WTC11 (cell line): ENCODE measurements at regions not wholly inside any gene's neighbourhood (a gene's known extent, or its start where the extent isn't known, plus 50 kb on each side); places are given as distances from the start of the nearest gene placed in this dataset.
"Not testable (repeated sequence)": the region's sequence is repeated elsewhere in the genome, so short reads cannot be mapped to it uniquely, and the experiment has no call there.

ENCODE experiments used
- ATAC-seq: fragments of 200-7000 bp; cut with Tn5 transposase; 2 replicates; pipeline ENCODE4 v1.10.0; 2021; ENCODE audit warnings: mild to moderate bottlenecking, moderate library complexity
- CTCF ChIA-PET: fragments of 300-600 bp; sonication (Branson Sonifier 250); formaldehyde crosslinking; loops from one replicate; lab custom pipeline; 2021; ENCODE audit warnings: antibody characterized with exemption; lab: Charles Lee
- POLR2A ChIA-PET: fragments of 350-600 bp; sonication (Branson Sonifier 250); formaldehyde crosslinking; loops from one replicate; lab custom pipeline; 2021; ENCODE audit warnings: antibody characterized with exemption; lab: Charles Lee
- DNase-seq: peaks from one replicate; pipeline ENCODE4 v3.0.0; 2021; ENCODE audit warnings: low spot score
- H3K27ac Mint-ChIP-seq: 2 replicates; pipeline ENCODE4 v1.8.0; 2021; ENCODE audit warnings: mixed read lengths
- H3K27me3 Mint-ChIP-seq: 2 replicates; pipeline ENCODE4 v1.8.0; 2021; ENCODE audit warnings: low read depth, mild to moderate bottlenecking, moderate library complexity, mixed read lengths
- H3K36me3 Mint-ChIP-seq: 2 replicates; pipeline ENCODE4 v1.8.0; 2021; ENCODE audit warnings: mixed read lengths
- H3K4me1 Mint-ChIP-seq: 2 replicates; pipeline ENCODE4 v1.8.0; 2022; ENCODE audit warnings: mixed read lengths
- H3K4me3 Mint-ChIP-seq: 2 replicates; pipeline ENCODE4 v1.8.0; 2021; ENCODE audit warnings: mild to moderate bottlenecking, moderate library complexity, mixed read lengths
- H3K9me3 Mint-ChIP-seq: 2 replicates; pipeline ENCODE4 v1.8.0; 2021; ENCODE audit warnings: mixed read lengths
- CDX4 ChIP-seq: fragments of 250-450 bp; sonication (Bioruptor Pico); IDR thresholded peaks from 2 replicates; pipeline ENCODE4 v1.9.0; 2021; ENCODE audit warnings: moderate library complexity, mild to moderate bottlenecking, inconsistent platforms, borderline replicate concordance
- CREB1 ChIP-seq: sonication (generic); formaldehyde crosslinking; IDR thresholded peaks from 2 replicates; pipeline ENCODE4 v1.8.0; 2023; ENCODE audit warnings: mild to moderate bottlenecking, missing genetic modification reagents
- GABPB1 ChIP-seq: sonication (generic); formaldehyde crosslinking; IDR thresholded peaks from 2 replicates; pipeline ENCODE4 v1.8.1; 2023; ENCODE audit warnings: mild to moderate bottlenecking, missing genetic modification reagents
- IRF1 ChIP-seq: sonication (generic); formaldehyde crosslinking; IDR thresholded peaks from 2 replicates; pipeline ENCODE4 v1.8.0; 2023; ENCODE audit warnings: missing genetic modification reagents
- NFE2L1 ChIP-seq: sonication (generic); formaldehyde crosslinking; IDR thresholded peaks from 2 replicates; pipeline ENCODE4 v1.8.1; 2023; ENCODE audit warnings: missing genetic modification reagents
- NR1H2 ChIP-seq: sonication (generic); formaldehyde crosslinking; IDR thresholded peaks from 2 replicates; pipeline ENCODE4 v1.9.0; 2021; ENCODE audit warnings: mild to moderate bottlenecking, moderate library complexity, missing genetic modification reagents
- NR3C1 ChIP-seq: sonication (generic); formaldehyde crosslinking; conservative IDR thresholded peaks from 2 replicates; pipeline ENCODE4 v1.8.1; 2023; ENCODE audit warnings: low read depth, mild to moderate bottlenecking, missing genetic modification reagents
- ZNF138 ChIP-seq: sonication (generic); formaldehyde crosslinking; conservative IDR thresholded peaks from 2 replicates; pipeline ENCODE4 v1.8.1; 2022; ENCODE audit warnings: mild to moderate bottlenecking, moderate library complexity, missing genetic modification reagents
- ZNF281 ChIP-seq: sonication (generic); formaldehyde crosslinking; IDR thresholded peaks from 2 replicates; pipeline ENCODE4 v1.8.0; 2023; ENCODE audit warnings: mild to moderate bottlenecking, missing genetic modification reagents
- ZNF671 ChIP-seq: fragments of 250-450 bp; sonication (Bioruptor Pico); IDR thresholded peaks from 2 replicates; pipeline ENCODE4 v1.8.0; 2021; ENCODE audit warnings: mild to moderate bottlenecking

DNA sequence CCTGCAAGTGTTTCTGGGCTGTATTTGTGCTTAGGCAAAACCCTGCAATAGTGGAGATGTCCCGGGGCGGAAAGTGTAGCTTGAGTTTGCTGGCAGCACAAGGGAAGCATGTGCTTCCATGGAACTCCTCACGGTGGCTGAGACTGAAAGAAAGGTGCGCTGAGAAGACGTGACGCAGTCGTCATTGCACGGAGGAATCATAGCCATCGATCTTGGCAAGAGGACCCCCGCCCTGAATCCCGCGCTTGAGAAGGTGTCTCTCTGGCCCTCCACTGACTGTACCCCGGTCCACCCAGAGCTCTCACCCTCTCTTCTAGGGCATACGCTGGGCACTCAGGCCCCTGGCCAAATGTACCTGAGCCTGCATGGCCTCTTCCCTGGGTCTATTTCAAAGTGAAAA lies 1081.8 kb upstream of the DEFB115 start:
- H3K36me3 Mint-ChIP-seq = peaks cover 58% of the 10 kb centered on the region
- no peak overlapping the region for H3K27ac Mint-ChIP-seq
- peaks cover 7% of the 10 kb centered on the region for H3K27me3 Mint-ChIP-seq
- ChIA-PET CTCF (no interaction called here), POLR2A (no interaction called here)
- no peaks in the 10 kb centered on the region for H3K4me1 Mint-ChIP-seq
- H3K4me3 Mint-ChIP-seq = no peak overlapping the region
- DNase-seq = no peak
- TF ChIP-seq GABPB1 (CRISPR knock-in tag) (no peak), NR3C1 (CRISPR knock-in tag) (no peak), CDX4 (CRISPR knock-in tag) (no peak), IRF1 (CRISPR knock-in tag) (no peak), ZNF281 (CRISPR knock-in tag) (no peak), ZNF671 (CRISPR knock-in tag) (no peak), NFE2L1 (CRISPR knock-in tag) (no peak), ZNF138 (CRISPR knock-in tag) (no peak), NR1H2 (CRISPR knock-in tag) (no peak), CREB1 (no peak)
- ATAC-seq = no peak
- peaks cover 67% of the 10 kb centered on the region for H3K9me3 Mint-ChIP-seq

DNA sequence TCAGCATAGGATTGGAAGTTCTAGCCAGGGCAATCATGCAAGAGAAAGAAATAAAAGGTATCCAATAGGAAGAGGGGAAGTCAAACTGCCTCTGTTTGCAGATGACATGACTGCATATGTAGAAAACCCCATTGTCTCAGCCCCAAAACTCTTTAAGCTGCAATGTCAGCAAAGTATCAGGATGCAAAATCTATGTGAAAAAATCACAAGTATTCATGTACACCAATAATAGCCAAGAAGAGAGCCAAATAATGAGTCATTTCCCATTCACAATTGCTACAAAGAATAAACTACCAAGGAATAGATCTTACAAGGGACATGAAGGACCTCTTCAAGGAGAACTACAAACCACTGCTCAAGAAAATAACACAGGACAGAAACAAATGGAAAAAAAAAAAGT lies 1074.3 kb upstream of the DEFB115 start:
- DNase-seq, H3K27me3 Mint-ChIP-seq, POLR2A ChIA-PET, ATAC-seq, H3K4me3 Mint-ChIP-seq, H3K27ac Mint-ChIP-seq, CTCF ChIA-PET, H3K4me1 Mint-ChIP-seq: not testable (repeated sequence)
- Mint-ChIP-seq H3K36me3 (peaks cover 59% of the 10 kb centered on the region), H3K9me3 (peaks cover 75% of the 10 kb centered on the region)

GRCh38 chr20:30191785-30192184 lies 1065.7 kb upstream of the DEFB115 start:
- H3K9me3 Mint-ChIP-seq = peaks cover 67% of the 10 kb centered on the region
- H3K4me1 Mint-ChIP-seq, CTCF ChIA-PET, ATAC-seq, H3K27me3 Mint-ChIP-seq, POLR2A ChIA-PET, H3K4me3 Mint-ChIP-seq, H3K27ac Mint-ChIP-seq, DNase-seq: not testable (repeated sequence)
- peaks cover 48% of the 10 kb centered on the region for H3K36me3 Mint-ChIP-seq

- CTCF ChIA-PET = not testable (repeated sequence)
Observed at GRCh38 chr20:30234477-30234876, 1023.0 kb upstream of the DEFB115 start.

DNA sequence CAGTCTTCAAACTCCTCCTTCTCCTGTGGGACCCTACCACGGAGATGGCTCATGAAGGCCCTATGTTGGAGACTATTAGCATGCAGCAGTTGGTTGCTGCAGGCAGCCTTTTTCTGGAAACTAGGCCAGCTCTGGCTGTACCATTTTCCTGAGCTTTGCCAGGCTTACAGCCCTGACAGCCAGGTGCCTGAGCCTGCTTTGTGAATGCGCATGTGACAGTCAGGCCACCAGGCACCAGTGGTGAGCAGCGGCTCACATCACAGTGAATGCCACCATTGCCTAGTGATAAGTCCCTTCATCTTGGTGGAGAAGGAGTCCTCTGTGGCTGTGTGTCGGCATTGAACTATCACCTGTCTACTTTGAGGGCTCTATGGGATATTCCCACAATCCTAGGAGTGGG lies 982.4 kb upstream of the DEFB115 start:
- DNase-seq, CTCF ChIA-PET, POLR2A ChIA-PET, H3K27ac Mint-ChIP-seq, ATAC-seq, H3K4me3 Mint-ChIP-seq, H3K4me1 Mint-ChIP-seq, H3K27me3 Mint-ChIP-seq: not testable (repeated sequence)
- Mint-ChIP-seq H3K9me3 (peaks cover 33% of the 10 kb centered on the region), H3K36me3 (peaks cover 31% of the 10 kb centered on the region)

More at GRCh38 chr20:30234477-30234876, 1023.0 kb upstream of the DEFB115 start:
- H3K27me3 Mint-ChIP-seq, POLR2A ChIA-PET, ATAC-seq, H3K4me3 Mint-ChIP-seq, H3K4me1 Mint-ChIP-seq, DNase-seq, H3K27ac Mint-ChIP-seq: not testable (repeated sequence)
- peaks cover 31% of the 10 kb centered on the region for H3K36me3 Mint-ChIP-seq
- peaks cover 54% of the 10 kb centered on the region for H3K9me3 Mint-ChIP-seq
